CD14-positive monocyte (primary cell): ENCODE measurements at regions not wholly inside any gene's neighbourhood (a gene's known extent, or its start where the extent isn't known, plus 50 kb on each side); places are given as distances from the start of the nearest gene placed in this dataset.

Source experiments
- DNase-seq, 3 donors: peaks; one replicate each; pipeline ENCODE4 v3.0.0-alpha.2; 2011 to 2022
- H2AFZ ChIP-seq: 2 replicates; pipeline ENCODE4 v1.6.0; 2012; ENCODE audit warnings: mild to moderate bottlenecking, low read depth, low read length, inconsistent platforms; ENCODE audit not compliant: insufficient read depth, poor library complexity, severe bottlenecking
- H3K27ac ChIP-seq, 2 donors: 1 replicate in 1 of 2; 2 replicates in 1 of 2; pipeline ENCODE4 v1.5.1; 2012 to 2013; ENCODE audit warnings: low read length in 2 of 2, control low read depth in 1 of 2, inconsistent platforms in 1 of 2, low read depth in 1 of 2, mild to moderate bottlenecking in 1 of 2
- H3K27me3 ChIP-seq, 2 donors: one replicate each; pipeline versions ENCODE4 v1.6.0 to v1.6.1; 2011 to 2013; ENCODE audit warnings: low read length in 2 of 2; ENCODE audit not compliant: control insufficient read depth in 2 of 2, insufficient read depth in 2 of 2
- H3K36me3 ChIP-seq, 2 donors: replicated peaks in 1 of 2; 1 replicate in 1 of 2; 2 replicates in 1 of 2; pipeline versions ENCODE4 v1.5.1 to v1.6.1; 2012 to 2013; ENCODE audit warnings: low read length in 2 of 2, control low read depth in 1 of 2, inconsistent platforms in 1 of 2, mild to moderate bottlenecking in 1 of 2; ENCODE audit not compliant: insufficient read depth in 2 of 2, control insufficient read depth in 1 of 2
- H3K4me1 ChIP-seq, 2 donors: 1 replicate in 1 of 2; 2 replicates in 1 of 2; pipeline versions ENCODE4 v1.5.1 to v1.6.1; 2012 to 2013; ENCODE audit warnings: low read length in 2 of 2, control low read depth in 1 of 2, inconsistent platforms in 1 of 2, mild to moderate bottlenecking in 1 of 2, moderate library complexity in 1 of 2; ENCODE audit not compliant: insufficient read depth in 2 of 2, control insufficient read depth in 1 of 2
- H3K4me2 ChIP-seq: replicated peaks from 2 replicates; pipeline ENCODE3; 2012; ENCODE audit warnings: low read length, moderate library complexity, mild to moderate bottlenecking; ENCODE audit not compliant: poor library complexity, severe bottlenecking; ENCODE audit errors: extremely low read depth
- H3K4me3 ChIP-seq, 3 experiments: fragments of 200-600 bp in 1 of 3; sonication (generic) in 1 of 3; replicated peaks in 1 of 3; 1 replicate in 2 of 3; 2 replicates in 1 of 3; pipeline ENCODE4 v1.5.1; 2011 to 2013; ENCODE audit warnings: low read length in 3 of 3, mild to moderate bottlenecking in 3 of 3, control low read depth in 2 of 3, low read depth in 2 of 3, inconsistent platforms in 1 of 3, moderate library complexity in 1 of 3
- H3K79me2 ChIP-seq: 2 replicates; pipeline ENCODE4 v1.6.0; 2012; ENCODE audit warnings: mild to moderate bottlenecking, control low read depth, inconsistent platforms, low read length, moderate library complexity; ENCODE audit not compliant: insufficient read depth
- H3K9ac ChIP-seq: 2 replicates; pipeline ENCODE4 v1.6.0; 2017; ENCODE audit warnings: low read length, mild to moderate bottlenecking; ENCODE audit not compliant: insufficient read depth, poor library complexity, severe bottlenecking
- H3K9me3 ChIP-seq, 2 donors: replicated peaks in 1 of 2; 1 replicate in 1 of 2; 2 replicates in 1 of 2; pipeline versions ENCODE4 v1.5.1 to v1.6.1; 2012 to 2013; ENCODE audit warnings: low read length in 2 of 2, control low read depth in 1 of 2; ENCODE audit not compliant: control insufficient read depth in 1 of 2, insufficient read depth in 1 of 2
- H4K20me1 ChIP-seq: 2 replicates; pipeline ENCODE4 v1.6.0; 2012; ENCODE audit warnings: mild to moderate bottlenecking, low read length, control low read depth, moderate library complexity; ENCODE audit not compliant: insufficient read depth
- H3K27ac Mint-ChIP-seq, 7 donors: one replicate each; pipeline ENCODE4 v1.8.0; 2020; ENCODE audit warnings: mild to moderate bottlenecking in 7 of 7, mixed read lengths in 7 of 7, moderate library complexity in 6 of 7, inconsistent platforms in 2 of 7
- H3K27me3 Mint-ChIP-seq, 3 donors: one replicate each; pipeline ENCODE4 v1.8.0; 2021 to 2022; ENCODE audit warnings: low read depth in 3 of 3, mild to moderate bottlenecking in 3 of 3, mixed read lengths in 3 of 3, moderate library complexity in 3 of 3, inconsistent platforms in 1 of 3
- H3K36me3 Mint-ChIP-seq, 2 donors: one replicate each; pipeline ENCODE4 v1.8.0; 2020; ENCODE audit warnings: mixed read lengths in 2 of 2, inconsistent platforms in 1 of 2, mild to moderate bottlenecking in 1 of 2
- H3K4me1 Mint-ChIP-seq: one replicate; pipeline ENCODE4 v1.8.0; 2020; ENCODE audit warnings: mild to moderate bottlenecking, mixed read lengths
- H3K4me3 Mint-ChIP-seq, 2 donors: one replicate each; pipeline ENCODE4 v1.8.0; 2020; ENCODE audit warnings: mild to moderate bottlenecking in 2 of 2, mixed read lengths in 2 of 2, moderate library complexity in 1 of 2
- H3K9me3 Mint-ChIP-seq, 7 donors: one replicate each; pipeline ENCODE4 v1.8.0; 2020 to 2022; ENCODE audit warnings: mixed read lengths in 7 of 7, mild to moderate bottlenecking in 6 of 7, moderate library complexity in 6 of 7, inconsistent platforms in 2 of 7
- CTCF ChIP-seq: fragments of 200-600 bp; IDR thresholded peaks from one replicate; pipeline ENCODE4 v1.8.0; 2022; ENCODE audit warnings: antibody characterized with exemption, mild to moderate bottlenecking
- WGBS: methylation state at CpG from one replicate; pipeline ENCODE4 v1.1.5; 2013; ENCODE audit warnings: missing lambda C conversion rate; ENCODE audit not compliant: insufficient coverage; 5-methylcytosine and 5-hydroxymethylcytosine counted together
- intact Hi-C, 2 donors: fragments of 100-400 bp; cut with micrococcal nuclease; formaldehyde crosslinking; loops; one replicate each; pipeline versions ENCODE4 v1.15.0 to v1.15.1; 2023

- intact Hi-C loops: no loop called here
- Mint-ChIP-seq H3K9me3 (peaks cover 0 to 3% (median 0%) of the 10 kb centered on the region in 7 donors), H3K4me1 (peaks cover 16% of the 10 kb centered on the region), H3K27me3 (peaks cover 0 to 6% (median 1%) of the 10 kb centered on the region in 3 donors), H3K27ac (no peak overlapping the region), H3K36me3 (no peaks in the 10 kb centered on the region), H3K4me3 (no peak overlapping the region)
- Histone ChIP-seq H3K9me3 (no peaks in the 10 kb centered on the region), H3K9ac (no peak overlapping the region), H2AFZ (no peak overlapping the region), H3K79me2 (no peaks in the 10 kb centered on the region), H3K27me3 (no peaks in the 10 kb centered on the region), H3K27ac (no peak overlapping the region), H4K20me1 (no peaks in the 10 kb centered on the region), H3K4me3 (no peak overlapping the region), H3K4me2 (no peak overlapping the region), H3K4me1 (peaks cover 13 to 14% of the 10 kb centered on the region in 2 donors), H3K36me3 (no peaks in the 10 kb centered on the region)
- 97% methylated on average over 4 of the region's 5 CpGs for WGBS
- no peak for TF ChIP-seq CTCF
- DNase-seq: no peak
Measured at GRCh38 chr6:108744996-108745395, 103.2 kb upstream of the ARMC2 start.

GRCh38 chr6:108745664-108746336 is 102.4 kb upstream of the ARMC2 start:
- Mint-ChIP-seq H3K27me3 (peaks cover 0 to 6% (median 1%) of the 10 kb centered on the region in 3 donors), H3K36me3 (no peaks in the 10 kb centered on the region), H3K27ac (no peak overlapping the region), H3K4me1 (peaks cover 16% of the 10 kb centered on the region), H3K9me3 (peaks cover 0 to 3% (median 0%) of the 10 kb centered on the region in 7 donors), H3K4me3 (no peak overlapping the region)
- Histone ChIP-seq H3K4me3 (no peak overlapping the region), H3K4me2 (no peak overlapping the region), H3K4me1 (peaks cover 13 to 14% of the 10 kb centered on the region in 2 donors), H3K27me3 (no peaks in the 10 kb centered on the region), H2AFZ (no peak overlapping the region), H3K27ac (no peak overlapping the region), H3K9me3 (no peaks in the 10 kb centered on the region), H3K79me2 (no peaks in the 10 kb centered on the region), H3K36me3 (no peaks in the 10 kb centered on the region), H4K20me1 (no peaks in the 10 kb centered on the region), H3K9ac (no peak overlapping the region)
- no peak for TF ChIP-seq CTCF
- intact Hi-C loops: no loop called here
- no peak for DNase-seq
- 100% methylated on average over 1 of the region's 2 CpGs for WGBS
